GM23248 (cell line): ENCODE measurements at regions not wholly inside any gene's neighbourhood (a gene's known extent, or its start where the extent isn't known, plus 50 kb on each side); places are given as distances from the start of the nearest gene placed in this dataset.

Source experiments
- EZH2 ChIP-seq: fragments of 200-600 bp; sonication (generic); IDR thresholded peaks from 2 replicates; pipeline ENCODE4 v1.6.1; 2018; ENCODE audit warnings: antibody characterized with exemption, mild to moderate bottlenecking; ENCODE audit not compliant: insufficient read depth, poor library complexity, severe bottlenecking
- EZH2phosphoT487 ChIP-seq: fragments of 200-600 bp; sonication (generic); IDR thresholded peaks from 2 replicates; pipeline ENCODE4 v1.6.1; 2018; ENCODE audit warnings: antibody characterized with exemption, moderate library complexity, mild to moderate bottlenecking, low read depth; ENCODE audit not compliant: insufficient read depth

GRCh38 chr18:40346146-40346545 lies 1608.9 kb upstream of the PIK3C3 start:
- TF ChIP-seq EZH2 (no peak), EZH2phosphoT487 (no peak)
